ENCODE measurements at regions not wholly inside any gene's neighbourhood (a gene's known extent, or its start where the extent isn't known, plus 50 kb on each side); places are given as distances from the start of the nearest gene placed in this dataset.

DNA sequence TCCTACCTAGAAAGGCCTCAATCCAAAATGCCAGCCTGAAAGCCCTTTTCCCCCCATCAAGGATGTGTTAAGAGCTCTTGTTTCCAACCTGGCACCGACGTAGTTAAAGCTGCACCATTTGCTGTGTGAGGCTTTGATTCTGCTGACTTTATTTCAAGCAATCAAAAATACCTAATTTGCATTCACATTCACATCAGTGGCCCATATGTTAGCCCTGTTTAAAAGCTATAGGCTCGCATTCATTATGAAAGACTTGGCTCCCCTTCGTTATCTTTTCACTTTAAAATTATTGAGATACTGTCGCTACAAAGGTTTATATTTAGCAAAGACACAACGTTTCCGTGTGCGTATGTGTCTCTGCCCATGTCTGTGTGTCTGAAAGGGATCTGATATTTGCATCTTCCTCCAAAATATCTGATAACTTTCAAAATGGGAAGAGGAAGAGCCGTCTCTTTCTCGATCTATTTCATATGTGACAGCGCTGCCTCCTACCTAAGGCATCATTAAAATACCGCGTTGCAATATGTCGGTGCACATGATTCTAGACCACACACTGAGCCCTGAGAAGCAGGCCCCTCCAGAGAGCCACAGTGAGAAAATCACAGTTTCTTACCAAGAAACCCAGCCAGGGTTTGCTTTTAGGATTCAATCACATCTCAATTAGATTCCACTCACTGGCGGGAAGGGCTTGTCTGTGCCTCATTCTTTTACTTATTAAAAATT lies 57.1 kb upstream of the ITPRID1 start:
- no peak for DNase-seq

DNA sequence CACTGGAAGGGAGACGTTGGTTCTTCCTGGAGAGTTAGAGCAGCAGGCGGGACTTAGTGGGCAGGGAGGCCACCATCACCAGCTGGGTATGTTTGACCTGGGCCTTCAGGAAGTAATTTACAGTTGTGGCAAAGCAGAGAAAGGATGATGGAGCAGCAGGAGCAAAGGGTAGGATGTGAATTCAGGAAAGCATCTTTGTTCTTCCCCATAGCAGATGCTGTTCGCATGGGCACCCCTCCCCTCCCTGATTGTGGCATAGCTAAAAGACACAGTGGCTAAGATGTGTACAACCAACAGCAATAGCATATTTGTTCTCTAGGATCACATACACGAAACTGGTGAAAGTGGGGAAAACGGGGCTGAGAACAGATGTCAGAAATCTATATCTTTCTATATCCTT lies 56.3 kb upstream of the ITPRID1 start:
- DNase-seq = no peak

DNA sequence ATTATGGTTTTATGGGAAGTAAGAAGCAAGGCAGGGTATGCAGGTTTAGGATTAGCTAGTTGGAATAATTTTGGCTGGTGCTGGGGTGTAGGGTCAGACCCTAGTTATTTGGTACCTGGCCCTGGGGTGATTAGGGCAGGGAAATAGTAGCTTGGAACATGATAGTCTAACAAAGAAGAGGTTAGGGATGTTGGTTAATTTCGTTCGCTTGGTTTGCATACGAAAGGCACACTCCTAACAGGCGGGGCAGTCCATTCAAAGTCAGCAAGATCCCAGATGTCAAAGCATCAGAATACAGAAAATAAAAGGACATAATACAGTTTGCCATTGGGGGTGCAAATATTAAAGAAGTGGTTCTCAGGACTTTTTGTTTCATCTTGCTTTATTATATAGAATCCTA lies 55.7 kb upstream of the ITPRID1 start:
- DNase-seq = no peak

DNA sequence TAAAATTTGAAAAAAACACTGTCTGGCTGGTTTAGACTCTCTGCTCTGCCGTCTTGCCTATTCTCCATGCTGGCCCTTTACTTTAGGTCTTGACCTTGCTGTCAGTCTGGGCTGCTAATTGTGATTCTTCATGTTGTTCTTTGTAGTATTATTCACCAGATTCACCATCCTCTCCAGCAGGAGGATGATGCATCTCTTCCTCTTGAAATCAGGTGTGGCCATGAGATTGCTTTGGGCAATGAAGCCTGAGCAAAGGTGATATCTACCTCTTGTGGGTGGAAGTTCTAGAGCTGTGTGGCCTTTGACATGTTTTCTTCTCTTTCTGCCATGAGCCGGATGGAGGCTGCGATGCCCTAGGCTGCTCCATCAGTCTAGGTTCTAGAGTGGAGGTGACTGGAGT lies 51.3 kb upstream of the ITPRID1 start:
- no peak for DNase-seq
